GM12878 (cell line): ENCODE measurements at regions not wholly inside any gene's neighbourhood (a gene's known extent, or its start where the extent isn't known, plus 50 kb on each side); places are given as distances from the start of the nearest gene placed in this dataset.

Source experiments
- ATAC-seq: fragments of 200-7000 bp; cut with Tn5 transposase; 3 replicates; pipeline ENCODE4 v1.9.1; 2020; ENCODE audit warnings: mild to moderate bottlenecking, moderate library complexity
- BruUV-seq: library from RNA; stranded (reverse); fragments of 400-500 nt; replicated peaks from 2 replicates; lab custom pipeline; 2021; lab: Mats Ljungman, UMichigan
- CTCF ChIA-PET: fragments of 300-600 bp; sonication (Branson Sonifier 250); formaldehyde crosslinking; extraction: SDS; loops from one replicate; lab custom pipeline; 2021; ENCODE audit warnings: inconsistent platforms; lab: Yijun Ruan, JAX
- POLR2A ChIA-PET: fragments of 350-600 bp; formaldehyde crosslinking; extraction: SDS; loops from one replicate; lab custom pipeline; 2021; ENCODE audit warnings: inconsistent platforms; lab: Charles Lee
- RAD21 ChIA-PET: fragments of 300-600 bp; sonication (Branson Sonifier 250); formaldehyde crosslinking; loops from one replicate; lab custom pipeline; 2023; ENCODE audit warnings: antibody characterized with exemption; ENCODE audit not compliant: unreplicated experiment; lab: Charles Lee
- SMC1A ChIA-PET: fragments of 300-600 bp; sonication (Branson Sonifier 250); formaldehyde crosslinking; loops from one replicate; lab custom pipeline; 2023; ENCODE audit not compliant: unreplicated experiment, uncharacterized antibody; lab: Charles Lee
- DNase-seq: peaks from one replicate; pipeline ENCODE4 v3.0.0-alpha.2; 2011; ENCODE audit warnings: low read depth, low spot score
- FAIRE-seq: peaks from 3 replicates; lab custom pipeline; 2011; peaks lifted over from hg19 to GRCh38; lab: Jason Lieb, UNC
- H2AFZ ChIP-seq: 2 replicates; pipeline ENCODE4 v1.6.0; 2011; ENCODE audit warnings: low read depth, low read length, control low read depth; ENCODE audit not compliant: control insufficient read depth
- H3K27ac ChIP-seq: 2 replicates; pipeline ENCODE4 v1.5.1; 2011; ENCODE audit warnings: control low read depth; ENCODE audit not compliant: control insufficient read depth, insufficient read depth
- H3K27me3 ChIP-seq, 2 experiments: replicated peaks in 1 of 2; 2 replicates each; pipeline versions ENCODE4 v1.6.0 to v1.6.1; 2011; ENCODE audit warnings: low read length in 1 of 2; ENCODE audit not compliant: control insufficient read depth in 2 of 2, insufficient read depth in 2 of 2
- H3K36me3 ChIP-seq, 2 experiments: 2 replicates each; pipeline ENCODE4 v1.5.1; 2011; ENCODE audit warnings: low read length in 1 of 2; ENCODE audit not compliant: control insufficient read depth in 2 of 2, insufficient read depth in 2 of 2
- H3K4me1 ChIP-seq: 2 replicates; pipeline ENCODE4 v1.6.1; 2011; ENCODE audit warnings: mild to moderate bottlenecking, low read length, moderate library complexity, mixed read lengths; ENCODE audit not compliant: control insufficient read depth, insufficient read depth
- H3K4me2 ChIP-seq: 2 replicates; pipeline ENCODE4 v1.6.0; 2011; ENCODE audit warnings: control low read depth; ENCODE audit not compliant: control insufficient read depth, insufficient read depth
- H3K4me3 ChIP-seq: fragments of 200-600 bp; sonication (generic); 2 replicates; pipeline ENCODE4 v1.5.1; 2016
- H3K79me2 ChIP-seq: 2 replicates; pipeline ENCODE4 v1.6.0; 2011; ENCODE audit warnings: low read length; ENCODE audit not compliant: control insufficient read depth, insufficient read depth
- H3K9ac ChIP-seq: 2 replicates; pipeline ENCODE4 v1.8.0; 2011; ENCODE audit warnings: low read length, control low read depth, mixed read lengths; ENCODE audit not compliant: control insufficient read depth, insufficient read depth
- H3K9me3 ChIP-seq: replicated peaks from 3 replicates; pipeline ENCODE4 v1.5.1; 2011; ENCODE audit warnings: mild to moderate bottlenecking, low read length; ENCODE audit not compliant: control insufficient read depth, insufficient read depth
- H4K20me1 ChIP-seq: 2 replicates; pipeline ENCODE4 v1.6.0; 2011; ENCODE audit not compliant: control insufficient read depth, insufficient read depth
- BACH1 ChIP-seq: fragments of 450-650 bp; IDR thresholded peaks from 2 replicates; pipeline ENCODE4 v1.6.1; 2017; ENCODE audit warnings: mild to moderate bottlenecking, borderline replicate concordance
- BRCA1 ChIP-seq: IDR thresholded peaks from 2 replicates; pipeline ENCODE4 v1.6.1; 2011; ENCODE audit warnings: low read depth, low read length, improper control_type of control experiment
- CEBPB ChIP-seq, 2 experiments: fragments of 150-350 bp in 1 of 2; IDR thresholded peaks; 2 replicates each; pipeline ENCODE4 v1.6.1; 2012 to 2014; ENCODE audit warnings: low read depth in 2 of 2, low read length in 2 of 2, borderline replicate concordance in 1 of 2, inconsistent platforms in 1 of 2
- CHD2 ChIP-seq: IDR thresholded peaks from 2 replicates; pipeline ENCODE4 v1.6.1; 2011; ENCODE audit warnings: low read depth, low read length, improper control_type of control experiment, borderline replicate concordance
- CHD4 ChIP-seq: fragments of 200-600 bp; sonication (generic); IDR thresholded peaks from 2 replicates; pipeline ENCODE4 v1.6.1; 2016; ENCODE audit warnings: mild to moderate bottlenecking
- CREM ChIP-seq: IDR thresholded peaks from 2 replicates; pipeline ENCODE4 v1.6.1; 2014; ENCODE audit warnings: antibody characterized with exemption, low read depth
- CUX1 ChIP-seq: IDR thresholded peaks from 2 replicates; pipeline ENCODE4 v1.6.1; 2012; ENCODE audit warnings: improper control_type of control experiment, low read depth, low read length; ENCODE audit not compliant: insufficient replicate concordance
- HDAC6 ChIP-seq: fragments of 200-600 bp; sonication (generic); IDR thresholded peaks from one replicate; pipeline ENCODE4 v1.8.0; 2017; ENCODE audit warnings: antibody characterized with exemption; ENCODE audit not compliant: unreplicated experiment
- IKZF2 ChIP-seq, 2 experiments: fragments of 450-650 bp; IDR thresholded peaks; 2 replicates each; pipeline ENCODE4 v1.6.1; 2017; ENCODE audit warnings: mild to moderate bottlenecking in 2 of 2, moderate library complexity in 2 of 2
- JUND ChIP-seq: IDR thresholded peaks from 2 replicates; pipeline ENCODE4 v1.6.1; 2012; ENCODE audit warnings: low read depth, mild to moderate bottlenecking, low read length, improper control_type of control experiment, moderate library complexity
- NFXL1 ChIP-seq: fragments of 450-650 bp; IDR thresholded peaks from 2 replicates; pipeline ENCODE4 v1.6.1; 2017; ENCODE audit warnings: antibody characterized with exemption, mild to moderate bottlenecking, borderline replicate concordance
- RAD51 ChIP-seq: fragments of 450-650 bp; IDR thresholded peaks from 2 replicates; pipeline ENCODE4 v1.6.1; 2016; ENCODE audit warnings: moderate library complexity, mild to moderate bottlenecking, inconsistent platforms
- RELB ChIP-seq: fragments of 450-650 bp; IDR thresholded peaks from 2 replicates; pipeline ENCODE4 v1.6.1; 2017; ENCODE audit warnings: low read depth, mild to moderate bottlenecking, moderate library complexity
- RUNX3 ChIP-seq: IDR thresholded peaks from 2 replicates; pipeline ENCODE4 v1.6.1; 2012; ENCODE audit warnings: low read length, inconsistent platforms
- SPI1 ChIP-seq: IDR thresholded peaks from 2 replicates; pipeline ENCODE4 v1.6.1; 2011; ENCODE audit warnings: low read depth, mild to moderate bottlenecking, low read length, moderate library complexity, borderline replicate concordance; ENCODE audit not compliant: insufficient read depth
- SUPT20H ChIP-seq: IDR thresholded peaks from 2 replicates; pipeline ENCODE4 v1.6.1; 2011; ENCODE audit warnings: low read depth, mild to moderate bottlenecking, low read length, moderate library complexity, borderline replicate concordance; ENCODE audit not compliant: control insufficient read depth
- USF2 ChIP-seq: IDR thresholded peaks from 2 replicates; pipeline ENCODE4 v1.6.1; 2011; ENCODE audit warnings: low read depth, low read length, improper control_type of control experiment, borderline replicate concordance
- ZBED1 ChIP-seq: IDR thresholded peaks from 2 replicates; pipeline ENCODE4 v1.6.1; 2016; ENCODE audit warnings: borderline replicate concordance
- ZNF274 ChIP-seq: IDR thresholded peaks from one replicate; pipeline ENCODE4 v1.8.0; 2011; ENCODE audit not compliant: insufficient read length, insufficient read depth
- WGBS: methylation state at CpG from one replicate; pipeline ENCODE4 v1.1.6; 2016; ENCODE audit warnings: low lambda C conversion rate; ENCODE audit not compliant: insufficient replicate concordance, insufficient coverage; ENCODE audit errors: missing lambda C conversion rate; 5-methylcytosine and 5-hydroxymethylcytosine counted together
- in situ Hi-C: fragments of 300-500 bp; cut with MboI; formaldehyde crosslinking; loops from 9 replicates; pipeline ENCODE4 v1.14.3; 2018; ENCODE audit warnings: mixed read lengths
- intact Hi-C: fragments of 100-400 bp; cut with micrococcal nuclease; formaldehyde crosslinking; loops from one replicate; pipeline ENCODE4 v1.14.2; 2022; ENCODE audit not compliant: unreplicated experiment

DNA sequence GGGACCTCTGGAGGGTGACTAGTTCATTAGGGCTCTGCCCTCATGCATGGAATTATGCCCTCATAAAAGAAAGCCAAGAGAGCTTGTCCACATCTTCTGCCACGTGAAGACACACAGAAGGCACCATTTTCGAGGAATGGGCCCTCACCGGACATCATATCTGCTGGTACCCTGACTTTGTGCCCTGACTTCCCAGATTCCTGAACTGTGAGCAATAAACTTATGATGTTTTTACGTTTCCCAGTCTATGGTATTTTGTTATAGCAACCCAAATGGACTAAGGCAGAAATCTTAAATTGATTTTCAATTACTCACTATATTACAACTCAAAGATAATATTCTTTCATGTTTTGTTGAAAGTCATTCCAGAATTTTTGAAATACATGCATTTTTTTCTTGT is 163.8 kb upstream of the PAPPA start:
- ChIA-PET CTCF (interaction anchor here (0.7 kb wide), 1 partner anchor 367 kb away, joined by 3 read pairs; no protein-coding TSS in a partner anchor), SMC1A (no interaction called here), RAD21 (no interaction called here), POLR2A (no interaction called here)
- Histone ChIP-seq H3K4me1 (no peaks in the 10 kb centered on the region), H3K36me3 (no peaks in the 10 kb centered on the region), H3K9me3 (no peaks in the 10 kb centered on the region), H3K4me2 (no peak overlapping the region), H3K27me3 (no peaks in the 10 kb centered on the region), H2AFZ (no peak overlapping the region), H3K4me3 (no peak overlapping the region), H4K20me1 (no peaks in the 10 kb centered on the region), H3K9ac (no peak overlapping the region), H3K79me2 (no peaks in the 10 kb centered on the region), H3K27ac (no peak overlapping the region)
- ATAC-seq (no peak), FAIRE-seq (no peak), DNase-seq (no peak)
- 15% methylated on average over 4 of the region's 4 CpGs for WGBS
- TF ChIP-seq CHD2 (no peak), HDAC6 (no peak), CEBPB (IDR thresholded peaks at IDR 0.05; ENCODE audit: borderline replicate concordance in 1 of 2, low read depth in 2 of 2, low read length in 2 of 2) (no peak), RAD51 (no peak), JUND (no peak), SUPT20H (no peak), BRCA1 (no peak), CUX1 (no peak), RUNX3 (no peak), ZBED1 (no peak), BACH1 (no peak), CHD4 (no peak), IKZF2 (IDR thresholded peaks at IDR 0.05) (no peak), USF2 (no peak), SPI1 (no peak), CREM (no peak), NFXL1 (no peak), ZNF274 (no peak), RELB (no peak)
- intact Hi-C loops (no loop called here), in situ Hi-C loops (no loop called here)
- no TSS peak for BruUV-seq
